GM23248 (cell line): ENCODE measurements at regions not wholly inside any gene's neighbourhood (a gene's known extent, or its start where the extent isn't known, plus 50 kb on each side); places are given as distances from the start of the nearest gene placed in this dataset.

Experiments
- EZH2 ChIP-seq: fragments of 200-600 bp; sonication (generic); IDR thresholded peaks from 2 replicates; pipeline ENCODE4 v1.6.1; 2018; ENCODE audit warnings: antibody characterized with exemption, mild to moderate bottlenecking; ENCODE audit not compliant: insufficient read depth, poor library complexity, severe bottlenecking
- EZH2phosphoT487 ChIP-seq: fragments of 200-600 bp; sonication (generic); IDR thresholded peaks from 2 replicates; pipeline ENCODE4 v1.6.1; 2018; ENCODE audit warnings: antibody characterized with exemption, moderate library complexity, mild to moderate bottlenecking, low read depth; ENCODE audit not compliant: insufficient read depth

DNA sequence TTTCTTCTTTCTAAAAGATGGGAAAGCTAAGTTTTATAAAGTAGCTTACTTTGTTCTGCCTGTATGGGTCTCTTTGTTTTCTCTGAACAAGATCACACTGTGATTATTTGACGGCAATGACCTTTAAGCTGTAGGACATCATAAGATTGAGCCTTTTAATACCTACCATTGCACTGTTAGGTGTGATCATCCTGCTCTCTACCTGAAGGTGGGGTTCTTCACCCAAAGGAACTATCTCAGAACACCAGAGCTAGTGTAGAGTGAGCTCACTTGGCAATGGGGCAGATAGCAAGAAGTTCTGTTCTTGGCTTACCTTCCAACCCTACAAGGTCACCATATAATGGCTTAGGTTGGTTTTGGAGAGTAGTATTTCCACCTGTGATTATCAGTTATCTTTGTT, 200.2 kb downstream of the SPATA31D1 start:
- TF ChIP-seq EZH2phosphoT487 = no peak
- TF ChIP-seq EZH2 = no peak
